ENCODE measurements at regions not wholly inside any gene's neighbourhood (a gene's known extent, or its start where the extent isn't known, plus 50 kb on each side); places are given as distances from the start of the nearest gene placed in this dataset.
"Not testable (repeated sequence)": the region's sequence is repeated elsewhere in the genome, so short reads cannot be mapped to it uniquely, and the experiment has no call there.

GRCh38 chr6:165767228-165767627 is 104.2 kb upstream of the PDE10A start:
- H3K36me3 ChIP-seq (ENCODE audit: insufficient read depth, low read length, poor library complexity, severe bottlenecking) = no peaks in the 10 kb centered on the region
- TF ChIP-seq EZH2 (IDR thresholded peaks at IDR 0.05; ENCODE audit: borderline replicate concordance, low read depth, low read length, poor library complexity, severe bottlenecking) = no peak
- TF ChIP-seq CTCF (conservative IDR thresholded peaks at IDR 0.05; ENCODE audit: low read depth, low read length) = no peak
- POLR2A ChIA-PET (ENCODE audit: low non-redundant PET) = no interaction called here
- no peaks in the 10 kb centered on the region for H3K9me3 ChIP-seq (ENCODE audit: low read depth, low read length, poor library complexity, severe bottlenecking)
- intact Hi-C loops (cut with micrococcal nuclease; ENCODE audit: unreplicated experiment) = no loop called here
- H3K27ac ChIP-seq (ENCODE audit: low read depth, low read length, poor library complexity, severe bottlenecking) = no peak overlapping the region
- CTCF ChIA-PET = no interaction called here
- peaks cover 30% of the 10 kb centered on the region for H3K27me3 ChIP-seq (replicated peaks; ENCODE audit: insufficient read depth, low read depth, low read length, poor library complexity)
- no TSS peak for BruUV-seq (replicated peaks)
- H3K4me3 ChIP-seq (ENCODE audit: low read depth, low read length, poor library complexity, severe bottlenecking) = no peak overlapping the region
- no peaks in the 10 kb centered on the region for H3K4me1 ChIP-seq (ENCODE audit: insufficient read depth, low read length, poor library complexity, severe bottlenecking)
- DNase-seq (ENCODE audit: low spot score) = no peak

- Histone ChIP-seq H3K9me3 (ENCODE audit: low read depth, low read length, poor library complexity, severe bottlenecking) (no peaks in the 10 kb centered on the region), H3K27ac (ENCODE audit: low read depth, low read length, poor library complexity, severe bottlenecking) (no peak overlapping the region), H3K36me3 (ENCODE audit: insufficient read depth, low read length, poor library complexity, severe bottlenecking) (no peaks in the 10 kb centered on the region), H3K4me1 (ENCODE audit: insufficient read depth, low read length, poor library complexity, severe bottlenecking) (no peaks in the 10 kb centered on the region), H3K27me3 (replicated peaks; ENCODE audit: insufficient read depth, low read depth, low read length, poor library complexity) (peaks cover 30% of the 10 kb centered on the region), H3K4me3 (ENCODE audit: low read depth, low read length, poor library complexity, severe bottlenecking) (no peak overlapping the region)
- BruUV-seq (replicated peaks) = no TSS peak
- intact Hi-C loops (cut with micrococcal nuclease; ENCODE audit: unreplicated experiment) = no loop called here
- TF ChIP-seq CTCF (conservative IDR thresholded peaks at IDR 0.05; ENCODE audit: low read depth, low read length) (no peak), EZH2 (IDR thresholded peaks at IDR 0.05; ENCODE audit: borderline replicate concordance, low read depth, low read length, poor library complexity, severe bottlenecking) (no peak)
- CTCF ChIA-PET = no interaction called here
- DNase-seq (ENCODE audit: low spot score) = no peak
- POLR2A ChIA-PET (ENCODE audit: low non-redundant PET) = no interaction called here
These were observed 103.4 kb upstream of the PDE10A start for GRCh38 chr6:165766457-165766856.

- no peak for DNase-seq (ENCODE audit: low spot score)
- Histone ChIP-seq H3K9me3 (ENCODE audit: low read depth, low read length, poor library complexity, severe bottlenecking) (no peaks in the 10 kb centered on the region), H3K36me3 (ENCODE audit: insufficient read depth, low read length, poor library complexity, severe bottlenecking) (no peaks in the 10 kb centered on the region), H3K4me3 (ENCODE audit: low read depth, low read length, poor library complexity, severe bottlenecking) (no peak overlapping the region), H3K27me3 (replicated peaks; ENCODE audit: insufficient read depth, low read depth, low read length, poor library complexity) (peaks cover 31% of the 10 kb centered on the region), H3K27ac (ENCODE audit: low read depth, low read length, poor library complexity, severe bottlenecking) (no peak overlapping the region), H3K4me1 (ENCODE audit: insufficient read depth, low read length, poor library complexity, severe bottlenecking) (no peaks in the 10 kb centered on the region)
- POLR2A ChIA-PET (ENCODE audit: low non-redundant PET) = no interaction called here
- intact Hi-C loops (cut with micrococcal nuclease; ENCODE audit: unreplicated experiment) = no loop called here
- TF ChIP-seq EZH2 (IDR thresholded peaks at IDR 0.05; ENCODE audit: borderline replicate concordance, low read depth, low read length, poor library complexity, severe bottlenecking) = no peak
- TF ChIP-seq CTCF (conservative IDR thresholded peaks at IDR 0.05; ENCODE audit: low read depth, low read length) = no peak
- CTCF ChIA-PET = no interaction called here
- no TSS peak for BruUV-seq (replicated peaks)
These were observed 103.0 kb upstream of the PDE10A start for GRCh38 chr6:165766026-165766425.

- intact Hi-C loops (cut with micrococcal nuclease; ENCODE audit: unreplicated experiment); POLR2A ChIA-PET (ENCODE audit: low non-redundant PET); CTCF ChIA-PET: not testable (repeated sequence)
These were observed 102.2 kb upstream of the PDE10A start for GRCh38 chr6:165765256-165765655.

More at GRCh38 chr6:165765256-165765655, 102.2 kb upstream of the PDE10A start:
- H3K4me3 ChIP-seq (ENCODE audit: low read depth, low read length, poor library complexity, severe bottlenecking); H3K9me3 ChIP-seq (ENCODE audit: low read depth, low read length, poor library complexity, severe bottlenecking); BruUV-seq (replicated peaks); H3K27ac ChIP-seq (ENCODE audit: low read depth, low read length, poor library complexity, severe bottlenecking); H3K36me3 ChIP-seq (ENCODE audit: insufficient read depth, low read length, poor library complexity, severe bottlenecking); DNase-seq (ENCODE audit: low spot score); H3K4me1 ChIP-seq (ENCODE audit: insufficient read depth, low read length, poor library complexity, severe bottlenecking): not testable (repeated sequence)
- H3K27me3 ChIP-seq (replicated peaks; ENCODE audit: insufficient read depth, low read depth, low read length, poor library complexity) = peaks cover 36% of the 10 kb centered on the region

Measured in A673 (cell line).